HCT116 (cell line): ENCODE measurements at regions not wholly inside any gene's neighbourhood (a gene's known extent, or its start where the extent isn't known, plus 50 kb on each side); places are given as distances from the start of the nearest gene placed in this dataset.

Source experiments
- ATF3 ChIP-seq: IDR thresholded peaks from 2 replicates; pipeline ENCODE4 v1.6.1; 2012
- CEBPB ChIP-seq: IDR thresholded peaks from 2 replicates; pipeline ENCODE4 v1.6.1; 2012; ENCODE audit warnings: low read depth
- CTCF ChIP-seq, 3 experiments: fragments of 200-600 bp in 1 of 3; sonication (generic) in 1 of 3; IDR thresholded peaks in 2 of 3; conservative IDR thresholded peaks in 1 of 3; 2 replicates each; pipeline ENCODE4 v1.5.1; 2012 to 2017; ENCODE audit warnings: low read depth in 2 of 3, low read length in 2 of 3, antibody characterized with exemption in 1 of 3, borderline replicate concordance in 1 of 3, control low read depth in 1 of 3, mild to moderate bottlenecking in 1 of 3, mixed read lengths in 1 of 3, mixed run types in 1 of 3, moderate library complexity in 1 of 3; ENCODE audit not compliant: insufficient read depth in 1 of 3
- ELF1 ChIP-seq: IDR thresholded peaks from 2 replicates; pipeline ENCODE4 v1.6.1; 2012; ENCODE audit warnings: low read depth, borderline replicate concordance
- EZH2 ChIP-seq: fragments of 200-600 bp; sonication (generic); IDR thresholded peaks from 2 replicates; pipeline ENCODE4 v1.6.1; 2017; ENCODE audit warnings: antibody characterized with exemption, mixed run types
- JUND ChIP-seq: IDR thresholded peaks from 2 replicates; pipeline ENCODE4 v1.6.1; 2012
- MAX ChIP-seq: IDR thresholded peaks from 2 replicates; pipeline ENCODE4 v1.6.1; 2012
- POLR2A ChIP-seq: IDR thresholded peaks from 2 replicates; pipeline ENCODE4 v1.7.0; 2011; ENCODE audit warnings: borderline replicate concordance; ENCODE audit not compliant: insufficient read depth, insufficient read length; ENCODE audit errors: extremely low read depth
- POLR2AphosphoS5 ChIP-seq: IDR thresholded peaks from 2 replicates; pipeline ENCODE4 v1.6.1; 2011; ENCODE audit warnings: mild to moderate bottlenecking, low read depth, low read length, moderate library complexity
- REST ChIP-seq: IDR thresholded peaks from 2 replicates; pipeline ENCODE4 v1.6.1; 2012; ENCODE audit warnings: low read depth
- TCF7L2 ChIP-seq: IDR thresholded peaks from 2 replicates; pipeline ENCODE4 v1.7.0; 2011; ENCODE audit warnings: borderline replicate concordance, inconsistent platforms; ENCODE audit not compliant: insufficient read depth, insufficient read length; ENCODE audit errors: extremely low read depth
- ZBTB33 ChIP-seq: IDR thresholded peaks from 2 replicates; pipeline ENCODE4 v1.6.1; 2011; ENCODE audit warnings: mild to moderate bottlenecking, low read length, moderate library complexity; ENCODE audit not compliant: insufficient replicate concordance; ENCODE audit errors: extremely low read depth
- ZFX ChIP-seq: fragments of 450-650 bp; IDR thresholded peaks from 2 replicates; pipeline ENCODE4 v1.6.1; 2017
- ZNF274 ChIP-seq: fragments of 200-500 bp; sonication (Bioruptor generic); IDR thresholded peaks from 2 replicates; pipeline ENCODE4 v1.6.1; 2014; ENCODE audit warnings: mild to moderate bottlenecking, low read depth, low read length, inconsistent platforms

GRCh38 chr3:188956839-188957489 lies 214.8 kb upstream of the TPRG1 start:
- peak; percentile 74 to 85 (median 77) for TF ChIP-seq CTCF (IDR thresholded peaks at IDR 0.05 in 2 of 3, conservative IDR thresholded peaks at IDR 0.05 in 1 of 3; ENCODE audit: borderline replicate concordance in 1 of 3, insufficient read depth in 1 of 3, low read depth in 2 of 3, low read length in 2 of 3)
- TF ChIP-seq EZH2, result no peak
- TF ChIP-seq JUND, result no peak
- no peak for TF ChIP-seq POLR2A
- no peak for TF ChIP-seq MAX
- TF ChIP-seq ZNF274, result no peak
- no peak for TF ChIP-seq POLR2AphosphoS5
- TF ChIP-seq TCF7L2, result no peak
- no peak for TF ChIP-seq REST
- TF ChIP-seq CEBPB, result 0 out of 2 replicates have a peak, but pooled peaks have one; percentile 21
- TF ChIP-seq ELF1, result no peak
- no peak for TF ChIP-seq ZBTB33
- TF ChIP-seq ZFX, result no peak
- TF ChIP-seq ATF3, result no peak
